T-cell (primary cell): ENCODE measurements at regions not wholly inside any gene's neighbourhood (a gene's known extent, or its start where the extent isn't known, plus 50 kb on each side); places are given as distances from the start of the nearest gene placed in this dataset.

ENCODE experiments used
- ATAC-seq, 4 experiments: fragments of 200-7000 bp in 3 of 4; fragments of 150-1000 bp in 1 of 4; cut with Tn5 transposase; replicated peaks in 1 of 4; 1 replicate in 3 of 4; 2 replicates in 1 of 4; pipeline ENCODE4 v1.10.0; 2021; ENCODE audit warnings: moderate library complexity in 3 of 4, mild to moderate bottlenecking in 2 of 4, moderate number of reproducible peaks in 1 of 4
- CTCF ChIA-PET, 2 donors: fragments of 300-600 bp; sonication (Branson Sonifier 250); formaldehyde crosslinking; loops; one replicate each; lab custom pipeline; 2022; ENCODE audit warnings: antibody characterized with exemption in 2 of 2; lab: Charles Lee
- POLR2A ChIA-PET, 2 donors: fragments of 300-600 bp; sonication (Branson Sonifier 250); formaldehyde crosslinking; loops; one replicate each; lab custom pipeline; 2022; ENCODE audit warnings: antibody characterized with exemption in 2 of 2; lab: Charles Lee
- DNase-seq, 35 experiments: peaks; one replicate each; pipeline versions ENCODE4 v3.0.0 to v3.0.0-alpha.2; 2013 to 2023
- H3K27ac ChIP-seq: one replicate; pipeline ENCODE4 v1.5.1; 2013; ENCODE audit warnings: low read length
- H3K27me3 ChIP-seq, 2 experiments: replicated peaks in 1 of 2; 1 replicate in 1 of 2; 2 replicates in 1 of 2; pipeline versions ENCODE4 v1.6.1 to v1.7.0; 2013; ENCODE audit warnings: low read length in 1 of 2, mixed read lengths in 1 of 2; ENCODE audit not compliant: control insufficient read depth in 2 of 2, insufficient read depth in 2 of 2; ENCODE audit errors: extremely low read depth in 1 of 2
- H3K36me3 ChIP-seq, 2 donors: 1 replicate in 1 of 2; 2 replicates in 1 of 2; pipeline versions ENCODE4 v1.6.1 to v1.7.0; 2013; ENCODE audit warnings: low read length in 1 of 2; ENCODE audit not compliant: control insufficient read depth in 2 of 2, insufficient read depth in 1 of 2; ENCODE audit errors: extremely low read depth in 1 of 2
- H3K4me1 ChIP-seq, 2 experiments: 1 replicate in 1 of 2; 2 replicates in 1 of 2; pipeline versions ENCODE4 v1.6.1 to v1.7.0; 2013; ENCODE audit warnings: low read length in 2 of 2, mixed read lengths in 1 of 2; ENCODE audit not compliant: insufficient read depth in 2 of 2, control insufficient read depth in 1 of 2; ENCODE audit errors: extremely low read depth in 1 of 2
- H3K4me3 ChIP-seq, 2 donors: 1 replicate in 1 of 2; 2 replicates in 1 of 2; pipeline versions ENCODE4 v1.5.1 to v1.7.0; 2013; ENCODE audit warnings: mild to moderate bottlenecking in 2 of 2, low read length in 1 of 2, moderate library complexity in 1 of 2; ENCODE audit not compliant: control insufficient read depth in 1 of 2; ENCODE audit errors: extremely low read depth in 1 of 2
- H3K9me3 ChIP-seq: 2 replicates; pipeline ENCODE4 v1.7.0; 2013
- H3K27ac Mint-ChIP-seq, 2 donors: one replicate each; pipeline ENCODE4 v1.8.0; 2020 to 2021; ENCODE audit warnings: mild to moderate bottlenecking in 2 of 2, mixed read lengths in 2 of 2
- H3K27me3 Mint-ChIP-seq, 2 donors: one replicate each; pipeline ENCODE4 v1.8.0; 2021 to 2022; ENCODE audit warnings: mixed read lengths in 2 of 2
- H3K36me3 Mint-ChIP-seq: one replicate; pipeline ENCODE4 v1.8.0; 2021; ENCODE audit warnings: mixed read lengths
- H3K4me1 Mint-ChIP-seq, 3 donors: one replicate each; pipeline ENCODE4 v1.8.0; 2020 to 2022; ENCODE audit warnings: mixed read lengths in 3 of 3, mild to moderate bottlenecking in 1 of 3
- H3K4me3 Mint-ChIP-seq, 3 donors: one replicate each; pipeline ENCODE4 v1.8.0; 2020 to 2022; ENCODE audit warnings: mild to moderate bottlenecking in 3 of 3, mixed read lengths in 3 of 3, moderate library complexity in 3 of 3
- H3K9me3 Mint-ChIP-seq, 3 donors: one replicate each; pipeline ENCODE4 v1.8.0; 2020 to 2022; ENCODE audit warnings: mixed read lengths in 3 of 3
- WGBS: methylation state at CpG from one replicate; pipeline ENCODE4 v1.1.5; 2013; ENCODE audit warnings: missing lambda C conversion rate; ENCODE audit not compliant: insufficient coverage; 5-methylcytosine and 5-hydroxymethylcytosine counted together

- no peak for DNase-seq
- ChIA-PET CTCF (no interaction called here), POLR2A (no interaction called here)
- no peaks in the 10 kb centered on the region for H3K36me3 Mint-ChIP-seq
- no peaks in the 10 kb centered on the region for H3K27me3 ChIP-seq
- no peaks in the 10 kb centered on the region for H3K27me3 Mint-ChIP-seq
- ATAC-seq, result no peak
- H3K4me1 Mint-ChIP-seq, result no peaks in the 10 kb centered on the region
- no CpG with 5 or more reads among the region's 1 CpG for WGBS
- peaks cover 2% of the 10 kb centered on the region for H3K9me3 ChIP-seq
- H3K36me3 ChIP-seq, result no peaks in the 10 kb centered on the region
- H3K4me1 ChIP-seq, result no peaks in the 10 kb centered on the region
- H3K9me3 Mint-ChIP-seq, result peaks cover 5 to 16% (median 13%) of the 10 kb centered on the region in 3 donors
- H3K4me3 ChIP-seq, result no peak overlapping the region
- no peak overlapping the region for H3K27ac ChIP-seq
- H3K27ac Mint-ChIP-seq, result no peak overlapping the region
- no peak overlapping the region for H3K4me3 Mint-ChIP-seq
Measured at GRCh38 chr10:107647462-107647861, 483.0 kb upstream of the SORCS1 start.

GRCh38 chr10:107631876-107632275 is 467.4 kb upstream of the SORCS1 start:
- POLR2A ChIA-PET, result interaction anchor here in 1 of 2 donors (0.7 kb wide), 1 partner anchor 202 kb away, joined by 3 read pairs; no protein-coding TSS in a partner anchor
- 100% methylated on average over 1 of the region's 4 CpGs for WGBS
- no peaks in the 10 kb centered on the region for H3K36me3 Mint-ChIP-seq

GRCh38 chr10:107626862-107627261 is 462.4 kb upstream of the SORCS1 start:
- Mint-ChIP-seq H3K4me3 (no peak overlapping the region), H3K36me3 (no peaks in the 10 kb centered on the region), H3K9me3 (peaks cover 10 to 13% (median 10%) of the 10 kb centered on the region in 3 donors), H3K4me1 (no peaks in the 10 kb centered on the region), H3K27ac (no peak overlapping the region), H3K27me3 (no peaks in the 10 kb centered on the region)
- CTCF ChIA-PET, result no interaction called here
- no peaks in the 10 kb centered on the region for H3K27me3 ChIP-seq
- DNase-seq (no peak), ATAC-seq (no peak)
- no peaks in the 10 kb centered on the region for H3K9me3 ChIP-seq
- no peak overlapping the region for H3K27ac ChIP-seq
- POLR2A ChIA-PET, result no interaction called here
- no peak overlapping the region for H3K4me3 ChIP-seq
- no peaks in the 10 kb centered on the region for H3K4me1 ChIP-seq
- no CpG with 5 or more reads among the region's 3 CpGs for WGBS
- no peaks in the 10 kb centered on the region for H3K36me3 ChIP-seq

More at GRCh38 chr10:107631876-107632275, 467.4 kb upstream of the SORCS1 start:
- Histone ChIP-seq H3K9me3 (no peaks in the 10 kb centered on the region), H3K27ac (no peak overlapping the region), H3K36me3 (no peaks in the 10 kb centered on the region), H3K27me3 (no peaks in the 10 kb centered on the region), H3K4me3 (no peak overlapping the region), H3K4me1 (no peaks in the 10 kb centered on the region)
- no peak for DNase-seq
- Mint-ChIP-seq H3K9me3 (peaks cover 5 to 29% (median 23%) of the 10 kb centered on the region in 3 donors), H3K4me3 (no peak overlapping the region), H3K27me3 (no peaks in the 10 kb centered on the region), H3K4me1 (no peaks in the 10 kb centered on the region), H3K27ac (no peak overlapping the region)
- ATAC-seq, result no peak
- CTCF ChIA-PET, result no interaction called here

- Histone ChIP-seq H3K27me3 (no peaks in the 10 kb centered on the region), H3K36me3 (no peaks in the 10 kb centered on the region), H3K9me3 (no peaks in the 10 kb centered on the region), H3K4me1 (no peaks in the 10 kb centered on the region), H3K27ac (no peak overlapping the region), H3K4me3 (no peak overlapping the region)
- 57% methylated on average over 1 of the region's 3 CpGs for WGBS
- no peaks in the 10 kb centered on the region for H3K4me1 Mint-ChIP-seq
- no peaks in the 10 kb centered on the region for H3K27me3 Mint-ChIP-seq
- CTCF ChIA-PET, result no interaction called here
- no peak overlapping the region for H3K27ac Mint-ChIP-seq
- POLR2A ChIA-PET, result no interaction called here
- DNase-seq (no peak), ATAC-seq (no peak)
- peaks cover 11 to 19% (median 17%) of the 10 kb centered on the region in 3 donors for H3K9me3 Mint-ChIP-seq
- no peaks in the 10 kb centered on the region for H3K36me3 Mint-ChIP-seq
- no peak overlapping the region for H3K4me3 Mint-ChIP-seq
Measured at GRCh38 chr10:107623292-107623691, 458.8 kb upstream of the SORCS1 start.

GRCh38 chr10:107619139-107619538 is 454.6 kb upstream of the SORCS1 start:
- Histone ChIP-seq H3K27me3 (no peaks in the 10 kb centered on the region), H3K9me3 (no peaks in the 10 kb centered on the region), H3K27ac (no peak overlapping the region), H3K4me3 (no peak overlapping the region), H3K4me1 (no peaks in the 10 kb centered on the region), H3K36me3 (no peaks in the 10 kb centered on the region)
- 70% methylated on average over 1 of the region's 1 CpG for WGBS
- no peak overlapping the region for H3K27ac Mint-ChIP-seq
- DNase-seq (no peak), ATAC-seq (no peak)
- H3K27me3 Mint-ChIP-seq, result no peaks in the 10 kb centered on the region
- no peaks in the 10 kb centered on the region for H3K36me3 Mint-ChIP-seq
- peaks cover 6 to 21% (median 10%) of the 10 kb centered on the region in 3 donors for H3K9me3 Mint-ChIP-seq
- ChIA-PET POLR2A (no interaction called here), CTCF (no interaction called here)
- H3K4me1 Mint-ChIP-seq, result no peaks in the 10 kb centered on the region
- H3K4me3 Mint-ChIP-seq, result no peak overlapping the region

GRCh38 chr10:107618504-107618994 is 454.0 kb upstream of the SORCS1 start:
- Mint-ChIP-seq H3K4me3 (no peak overlapping the region), H3K36me3 (no peaks in the 10 kb centered on the region), H3K9me3 (peaks cover 4 to 19% (median 7%) of the 10 kb centered on the region in 3 donors), H3K4me1 (no peaks in the 10 kb centered on the region), H3K27ac (no peak overlapping the region), H3K27me3 (no peaks in the 10 kb centered on the region)
- Histone ChIP-seq H3K36me3 (no peaks in the 10 kb centered on the region), H3K27me3 (no peaks in the 10 kb centered on the region), H3K4me3 (no peak overlapping the region), H3K4me1 (no peaks in the 10 kb centered on the region), H3K27ac (no peak overlapping the region), H3K9me3 (no peaks in the 10 kb centered on the region)
- ChIA-PET POLR2A (no interaction called here), CTCF (no interaction called here)
- no peak for ATAC-seq
- no CpG with 5 or more reads among the region's 1 CpG for WGBS
- no peak for DNase-seq
